OCI-LY3 (cell line): ENCODE measurements at regions not wholly inside any gene's neighbourhood (a gene's known extent, or its start where the extent isn't known, plus 50 kb on each side); places are given as distances from the start of the nearest gene placed in this dataset.

Source experiments
- H2AFZ ChIP-seq: fragments of 200-600, 300-600 bp; shearing (Covaris generic); 2 replicates; pipeline ENCODE4 v1.6.0; 2014; ENCODE audit warnings: antibody characterized with exemption, low read depth, low read length
- H3K27ac ChIP-seq: fragments of 200-600, 300-600 bp; sonication (generic); 2 replicates; pipeline ENCODE4 v1.5.1; 2014; ENCODE audit warnings: mild to moderate bottlenecking, low read length, moderate library complexity, mixed read lengths
- H3K27me3 ChIP-seq: fragments of 200-600, 300-600 bp; sonication (generic); 2 replicates; pipeline ENCODE4 v1.6.1; 2014; ENCODE audit warnings: low read depth, low read length, mixed read lengths
- H3K36me3 ChIP-seq: fragments of 200-600, 300-600 bp; sonication (generic); replicated peaks from 2 replicates; pipeline ENCODE3; 2014; ENCODE audit warnings: low read depth, low read length, mixed read lengths
- H3K4me1 ChIP-seq: fragments of 300-600, 200-600 bp; sonication (generic); 2 replicates; pipeline ENCODE4 v1.6.1; 2014; ENCODE audit warnings: low read length, mixed read lengths
- H3K4me2 ChIP-seq: fragments of 200-600, 300-600 bp; sonication (generic); 2 replicates; pipeline ENCODE4 v1.6.1; 2014; ENCODE audit warnings: low read length, mixed read lengths
- H3K4me3 ChIP-seq: fragments of 300-600, 200-600 bp; sonication (generic); 2 replicates; pipeline ENCODE4 v1.5.1; 2014; ENCODE audit warnings: antibody characterized with exemption, mild to moderate bottlenecking, low read length, moderate library complexity
- H3K79me2 ChIP-seq: fragments of 300-600, 200-600 bp; shearing (Covaris generic); 2 replicates; pipeline ENCODE4 v1.6.1; 2014; ENCODE audit warnings: mild to moderate bottlenecking, low read length, mixed read lengths
- H3K9ac ChIP-seq: fragments of 300-600, 200-600 bp; shearing (Covaris generic); 2 replicates; pipeline ENCODE4 v1.6.0; 2014; ENCODE audit warnings: mild to moderate bottlenecking, low read length, moderate library complexity
- H3K9me3 ChIP-seq: fragments of 200-600, 300-600 bp; shearing (Covaris generic); 2 replicates; pipeline ENCODE4 v1.6.1; 2014; ENCODE audit warnings: low read length, mixed read lengths; ENCODE audit not compliant: insufficient read depth
- H4K20me1 ChIP-seq: fragments of 200-600, 300-600 bp; sonication (generic); 2 replicates; pipeline ENCODE4 v1.6.1; 2016; ENCODE audit warnings: low read length, mixed read lengths; ENCODE audit not compliant: insufficient read depth
- EZH2phosphoT487 ChIP-seq: fragments of 200-600 bp; shearing (Covaris generic); IDR thresholded peaks from 2 replicates; pipeline ENCODE4 v1.6.1; 2018; ENCODE audit warnings: antibody characterized with exemption, mixed run types, low read depth
- TF ChIP-seq, protein P1 (sequence below): fragments of 200-600, 300-600 bp; sonication (generic); IDR thresholded peaks from 2 replicates; pipeline ENCODE4 v1.5.1; 2014; ENCODE audit warnings: antibody characterized with exemption, low read length, low read depth

DNA sequence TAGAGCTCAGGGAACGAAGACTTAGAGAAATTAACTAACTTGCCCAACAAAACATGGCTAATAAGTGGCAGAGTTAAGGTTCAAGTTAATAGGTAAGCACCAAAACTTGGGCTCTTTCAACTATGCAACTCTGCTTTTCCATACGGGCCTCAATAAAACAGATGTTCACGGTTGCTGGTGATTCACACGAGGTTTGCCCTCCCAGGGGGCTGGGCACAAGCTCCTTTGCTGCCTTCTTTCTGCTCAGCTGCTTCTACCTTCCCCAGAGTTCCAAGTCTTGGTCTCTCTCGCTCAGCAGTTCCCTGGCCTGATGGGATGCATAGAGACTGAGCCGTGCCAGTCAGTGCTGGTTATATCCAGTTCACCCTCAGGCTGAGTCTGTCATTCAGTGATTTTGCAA lies 217.9 kb downstream of the SREK1 start:
- no peak overlapping the region for H3K9ac ChIP-seq
- H3K4me3 ChIP-seq, result no peak overlapping the region
- no peak overlapping the region for H3K27ac ChIP-seq
- no peak overlapping the region for H3K4me2 ChIP-seq
- no peaks in the 10 kb centered on the region for H3K79me2 ChIP-seq
- H3K4me1 ChIP-seq, result no peaks in the 10 kb centered on the region
- H3K36me3 ChIP-seq, result no peaks in the 10 kb centered on the region
- TF ChIP-seq, protein P1, sequence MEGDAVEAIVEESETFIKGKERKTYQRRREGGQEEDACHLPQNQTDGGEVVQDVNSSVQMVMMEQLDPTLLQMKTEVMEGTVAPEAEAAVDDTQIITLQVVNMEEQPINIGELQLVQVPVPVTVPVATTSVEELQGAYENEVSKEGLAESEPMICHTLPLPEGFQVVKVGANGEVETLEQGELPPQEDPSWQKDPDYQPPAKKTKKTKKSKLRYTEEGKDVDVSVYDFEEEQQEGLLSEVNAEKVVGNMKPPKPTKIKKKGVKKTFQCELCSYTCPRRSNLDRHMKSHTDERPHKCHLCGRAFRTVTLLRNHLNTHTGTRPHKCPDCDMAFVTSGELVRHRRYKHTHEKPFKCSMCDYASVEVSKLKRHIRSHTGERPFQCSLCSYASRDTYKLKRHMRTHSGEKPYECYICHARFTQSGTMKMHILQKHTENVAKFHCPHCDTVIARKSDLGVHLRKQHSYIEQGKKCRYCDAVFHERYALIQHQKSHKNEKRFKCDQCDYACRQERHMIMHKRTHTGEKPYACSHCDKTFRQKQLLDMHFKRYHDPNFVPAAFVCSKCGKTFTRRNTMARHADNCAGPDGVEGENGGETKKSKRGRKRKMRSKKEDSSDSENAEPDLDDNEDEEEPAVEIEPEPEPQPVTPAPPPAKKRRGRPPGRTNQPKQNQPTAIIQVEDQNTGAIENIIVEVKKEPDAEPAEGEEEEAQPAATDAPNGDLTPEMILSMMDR, result no peak
- no peak for TF ChIP-seq EZH2phosphoT487
- no peaks in the 10 kb centered on the region for H4K20me1 ChIP-seq
- H3K9me3 ChIP-seq, result no peaks in the 10 kb centered on the region
- no peaks in the 10 kb centered on the region; the same call in 1 of the 2 replicates for H3K27me3 ChIP-seq
- H2AFZ ChIP-seq, result no peak overlapping the region

DNA sequence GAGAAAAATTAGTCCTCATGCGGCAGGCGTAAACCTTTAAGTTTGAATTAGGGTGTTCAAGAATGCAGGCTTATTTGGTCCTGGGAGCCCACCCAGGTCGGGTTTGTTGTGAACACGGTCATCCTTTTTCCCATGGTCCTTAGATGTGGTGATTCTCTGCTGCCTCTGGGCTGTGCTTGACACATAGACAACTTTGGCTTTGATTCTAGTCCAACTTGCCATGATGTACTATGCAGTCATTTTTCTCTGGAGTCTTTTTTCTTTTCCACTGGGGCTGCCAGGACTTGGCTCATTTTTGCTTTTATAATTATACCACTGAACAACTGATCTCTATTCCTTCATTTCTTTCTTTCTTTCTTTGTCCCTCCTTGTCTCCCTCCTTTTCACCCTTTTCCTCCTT lies 218.6 kb downstream of the SREK1 start:
- H3K9me3 ChIP-seq, result no peaks in the 10 kb centered on the region
- H3K79me2 ChIP-seq, result no peaks in the 10 kb centered on the region
- H3K4me2 ChIP-seq, result no peak overlapping the region
- H4K20me1 ChIP-seq, result no peaks in the 10 kb centered on the region
- TF ChIP-seq, protein P1, result no peak
- no peak for TF ChIP-seq EZH2phosphoT487
- H3K9ac ChIP-seq, result no peak overlapping the region
- no peaks in the 10 kb centered on the region for H3K4me1 ChIP-seq
- H3K27ac ChIP-seq, result no peak overlapping the region
- no peaks in the 10 kb centered on the region; the same call in 1 of the 2 replicates for H3K27me3 ChIP-seq
- no peak overlapping the region for H3K4me3 ChIP-seq
- no peaks in the 10 kb centered on the region for H3K36me3 ChIP-seq
- H2AFZ ChIP-seq, result no peak overlapping the region

DNA sequence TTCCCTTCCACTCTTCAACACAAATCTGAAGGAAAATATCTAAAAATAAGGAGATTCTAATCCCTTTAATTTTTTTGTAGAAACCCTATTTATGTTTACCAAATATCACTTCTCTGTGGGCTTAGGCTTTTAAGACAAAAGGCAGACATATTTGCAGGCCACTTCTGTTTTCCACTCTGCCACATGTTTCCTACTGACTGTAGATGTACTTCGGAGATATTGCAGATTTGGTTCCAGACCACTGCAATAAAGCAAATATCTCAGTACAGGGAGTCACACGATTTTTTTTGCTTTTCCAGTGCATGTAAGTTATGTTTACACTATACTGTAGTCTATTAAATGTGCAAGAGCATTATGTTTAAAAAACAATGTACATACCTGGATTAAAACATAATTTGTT lies 219.0 kb downstream of the SREK1 start:
- TF ChIP-seq EZH2phosphoT487, result no peak
- TF ChIP-seq, protein P1, result no peak

DNA sequence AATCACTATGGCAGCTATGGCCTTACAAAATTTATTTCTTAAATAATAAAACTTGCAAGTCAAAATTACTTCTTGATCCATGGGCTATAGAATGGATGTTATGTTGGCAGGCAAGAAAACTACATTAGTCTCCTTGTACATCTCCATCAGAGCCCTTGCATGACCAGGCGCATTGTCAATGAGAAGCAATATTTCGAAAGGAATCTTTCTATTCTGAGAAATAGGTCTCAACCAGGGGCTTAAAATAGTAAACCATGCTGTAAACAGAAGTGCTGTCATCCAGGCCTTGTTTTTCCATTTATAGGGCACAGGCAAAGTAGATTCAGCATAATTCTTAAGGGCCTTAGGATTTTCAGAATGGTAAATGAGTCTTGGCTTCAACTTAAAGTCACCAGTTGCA lies 220.1 kb downstream of the SREK1 start:
- Histone ChIP-seq H3K4me1 (no peaks in the 10 kb centered on the region), H3K4me2 (no peak overlapping the region), H3K27me3 (no peaks in the 10 kb centered on the region; the same call in none of the 2 replicates), H3K9me3 (no peaks in the 10 kb centered on the region), H3K36me3 (no peaks in the 10 kb centered on the region), H3K79me2 (no peaks in the 10 kb centered on the region), H3K4me3 (no peak overlapping the region), H3K9ac (no peak overlapping the region), H3K27ac (no peak overlapping the region), H2AFZ (no peak overlapping the region), H4K20me1 (no peaks in the 10 kb centered on the region)
- TF ChIP-seq EZH2phosphoT487, result no peak
- TF ChIP-seq, protein P1, result no peak

More for the DNA sequence above, 219.0 kb downstream of the SREK1 start:
- no peak overlapping the region for H3K4me2 ChIP-seq
- H3K9ac ChIP-seq, result no peak overlapping the region
- no peaks in the 10 kb centered on the region; the same call in none of the 2 replicates for H3K27me3 ChIP-seq
- no peak overlapping the region for H3K4me3 ChIP-seq
- no peak overlapping the region for H3K27ac ChIP-seq
- H3K79me2 ChIP-seq, result no peaks in the 10 kb centered on the region
- H4K20me1 ChIP-seq, result no peaks in the 10 kb centered on the region
- H3K4me1 ChIP-seq, result no peaks in the 10 kb centered on the region
- no peaks in the 10 kb centered on the region for H3K9me3 ChIP-seq
- no peak overlapping the region for H2AFZ ChIP-seq
- H3K36me3 ChIP-seq, result no peaks in the 10 kb centered on the region
